PC-3 (cell line): ENCODE measurements at regions not wholly inside any gene's neighbourhood (a gene's known extent, or its start where the extent isn't known, plus 50 kb on each side); places are given as distances from the start of the nearest gene placed in this dataset.

Source experiments
- EZH2 ChIP-seq: fragments of 300-600 bp; sonication (generic); IDR thresholded peaks from one replicate; pipeline ENCODE4 v1.6.1; 2017; ENCODE audit warnings: antibody characterized with exemption, mild to moderate bottlenecking, low read length; ENCODE audit not compliant: unreplicated experiment
- EZH2phosphoT487 ChIP-seq: fragments of 300-600 bp; sonication (generic); IDR thresholded peaks from 2 replicates; pipeline ENCODE4 v1.6.1; 2018; ENCODE audit warnings: mild to moderate bottlenecking, antibody characterized with exemption, low read length, borderline replicate concordance
- TF ChIP-seq, protein P1 (sequence below): fragments of 300-600 bp; sonication (generic); conservative IDR thresholded peaks from 2 replicates; pipeline ENCODE4 v1.5.1; 2017; ENCODE audit warnings: antibody characterized with exemption, low read depth, mild to moderate bottlenecking, low read length

DNA sequence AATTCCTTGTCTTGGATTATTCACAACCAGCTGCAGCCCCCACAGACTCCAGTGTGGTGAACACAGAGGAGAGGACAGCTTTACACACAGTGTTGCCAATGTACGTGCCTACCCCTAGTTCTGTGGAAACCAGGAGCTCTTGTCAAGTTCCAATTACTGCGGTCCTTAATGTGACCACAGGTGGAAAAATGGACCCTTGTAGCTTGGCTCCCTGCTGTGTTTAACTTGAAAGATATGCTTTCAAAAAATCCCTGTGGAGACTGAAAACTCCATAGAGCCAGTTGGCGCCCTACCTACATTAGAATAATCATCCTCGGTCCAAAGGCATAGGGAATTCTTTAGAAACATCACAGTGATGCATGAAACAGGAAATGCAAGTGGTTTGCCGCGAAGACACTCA lies 118.3 kb upstream of the SLC22A23 start:
- TF ChIP-seq EZH2 (no peak), EZH2phosphoT487 (no peak)
- TF ChIP-seq, protein P1, sequence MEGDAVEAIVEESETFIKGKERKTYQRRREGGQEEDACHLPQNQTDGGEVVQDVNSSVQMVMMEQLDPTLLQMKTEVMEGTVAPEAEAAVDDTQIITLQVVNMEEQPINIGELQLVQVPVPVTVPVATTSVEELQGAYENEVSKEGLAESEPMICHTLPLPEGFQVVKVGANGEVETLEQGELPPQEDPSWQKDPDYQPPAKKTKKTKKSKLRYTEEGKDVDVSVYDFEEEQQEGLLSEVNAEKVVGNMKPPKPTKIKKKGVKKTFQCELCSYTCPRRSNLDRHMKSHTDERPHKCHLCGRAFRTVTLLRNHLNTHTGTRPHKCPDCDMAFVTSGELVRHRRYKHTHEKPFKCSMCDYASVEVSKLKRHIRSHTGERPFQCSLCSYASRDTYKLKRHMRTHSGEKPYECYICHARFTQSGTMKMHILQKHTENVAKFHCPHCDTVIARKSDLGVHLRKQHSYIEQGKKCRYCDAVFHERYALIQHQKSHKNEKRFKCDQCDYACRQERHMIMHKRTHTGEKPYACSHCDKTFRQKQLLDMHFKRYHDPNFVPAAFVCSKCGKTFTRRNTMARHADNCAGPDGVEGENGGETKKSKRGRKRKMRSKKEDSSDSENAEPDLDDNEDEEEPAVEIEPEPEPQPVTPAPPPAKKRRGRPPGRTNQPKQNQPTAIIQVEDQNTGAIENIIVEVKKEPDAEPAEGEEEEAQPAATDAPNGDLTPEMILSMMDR, result no peak
